Hepatocyte (in vitro differentiated cells): ENCODE measurements at regions not wholly inside any gene's neighbourhood (a gene's known extent, or its start where the extent isn't known, plus 50 kb on each side); places are given as distances from the start of the nearest gene placed in this dataset.

Source experiments
- CTCF ChIP-seq: fragments of 200-600 bp; sonication (generic); IDR thresholded peaks from 2 replicates; pipeline ENCODE4 v1.5.1; 2016; ENCODE audit warnings: antibody characterized with exemption, mild to moderate bottlenecking; ENCODE audit not compliant: poor library complexity
- EZH2 ChIP-seq: fragments of 200-600 bp; sonication (generic); IDR thresholded peaks from 2 replicates; pipeline ENCODE4 v1.6.1; 2016; ENCODE audit warnings: antibody characterized with exemption, mild to moderate bottlenecking, borderline replicate concordance

DNA sequence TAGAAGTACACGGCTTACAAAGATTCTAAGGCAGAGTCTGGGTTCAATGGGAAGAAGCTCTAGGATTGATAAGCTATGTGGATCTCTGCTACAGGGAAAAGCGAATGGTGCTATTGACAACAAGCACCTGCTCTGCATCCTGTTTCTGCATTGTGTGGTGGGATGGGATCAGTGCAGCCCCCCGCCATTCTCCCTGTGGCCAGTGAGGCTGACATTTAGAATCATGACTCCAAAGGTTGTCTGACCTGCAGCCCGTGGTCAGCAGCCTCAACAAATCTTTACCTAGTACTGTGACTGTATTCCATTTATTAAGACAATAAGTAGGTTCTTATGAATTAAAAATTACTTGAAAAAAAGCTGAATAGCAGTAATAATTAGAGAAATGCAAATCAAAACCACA is 1477.0 kb upstream of the TMEM132C start:
- no peak for TF ChIP-seq CTCF
- no peak for TF ChIP-seq EZH2
